Urinary bladder (tissue), 3 donors: ENCODE measurements at regions not wholly inside any gene's neighbourhood (a gene's known extent, or its start where the extent isn't known, plus 50 kb on each side); places are given as distances from the start of the nearest gene placed in this dataset.

Source experiments
- DNase-seq: peaks from one replicate; pipeline ENCODE4 v3.0.0-alpha.2; 2015; ENCODE audit errors: extremely low spot score
- H3K27ac ChIP-seq: one replicate; pipeline ENCODE4 v1.5.1; 2013; ENCODE audit warnings: low read depth, mild to moderate bottlenecking, moderate library complexity
- H3K36me3 ChIP-seq: one replicate; pipeline ENCODE4 v1.6.1; 2013; ENCODE audit warnings: mild to moderate bottlenecking, moderate library complexity; ENCODE audit not compliant: insufficient read depth
- H3K4me1 ChIP-seq: one replicate; pipeline ENCODE4 v1.6.1; 2013; ENCODE audit warnings: mild to moderate bottlenecking, moderate library complexity; ENCODE audit not compliant: insufficient read depth
- H3K4me3 ChIP-seq: one replicate; pipeline ENCODE4 v1.5.1; 2013; ENCODE audit warnings: low read depth, low read length
- WGBS: extraction: QIAGEN DNeasy Blood & Tissue Kit; methylation state at CpG from one replicate; pipeline ENCODE4 v1.1.7; 2013; 5-methylcytosine and 5-hydroxymethylcytosine counted together
- donor health status: healthy with polysubstance abuse.
- donor health status: healthy.

- WGBS = 34% methylated on average over 4 of the region's 4 CpGs
- Histone ChIP-seq H3K4me3 (no peak overlapping the region), H3K4me1 (no peaks in the 10 kb centered on the region), H3K36me3 (no peaks in the 10 kb centered on the region), H3K27ac (no peak overlapping the region)
- DNase-seq = no peak
These were observed 314.7 kb downstream of the HAPSTR1 start for GRCh38 chr16:9406038-9406712.

- Histone ChIP-seq H3K36me3 (no peaks in the 10 kb centered on the region), H3K4me3 (no peak overlapping the region), H3K4me1 (no peaks in the 10 kb centered on the region), H3K27ac (no peak overlapping the region)
- 65% methylated on average over 6 of the region's 6 CpGs for WGBS
- DNase-seq = no peak
These were observed 315.8 kb downstream of the HAPSTR1 start for GRCh38 chr16:9407206-9407758.

GRCh38 chr16:9408297-9408878 lies 316.9 kb downstream of the HAPSTR1 start:
- no peak overlapping the region for H3K27ac ChIP-seq
- WGBS = 20% methylated on average over 9 of the region's 9 CpGs
- H3K36me3 ChIP-seq = no peaks in the 10 kb centered on the region
- no peak for DNase-seq
- H3K4me1 ChIP-seq = no peaks in the 10 kb centered on the region
- H3K4me3 ChIP-seq = no peak overlapping the region

GRCh38 chr16:9409560-9410493 lies 318.4 kb downstream of the HAPSTR1 start:
- no peak for DNase-seq
- H3K4me1 ChIP-seq = no peaks in the 10 kb centered on the region
- WGBS = 41% methylated on average over 10 of the region's 10 CpGs
- no peaks in the 10 kb centered on the region for H3K36me3 ChIP-seq
- H3K4me3 ChIP-seq = no peak overlapping the region
- H3K27ac ChIP-seq = no peak overlapping the region

- 57% methylated on average over 7 of the region's 7 CpGs for WGBS
- Histone ChIP-seq H3K36me3 (no peaks in the 10 kb centered on the region), H3K4me1 (no peaks in the 10 kb centered on the region), H3K27ac (no peak overlapping the region), H3K4me3 (no peak overlapping the region)
- DNase-seq = no peak
These were observed 320.0 kb downstream of the HAPSTR1 start for GRCh38 chr16:9411426-9411825.

- Histone ChIP-seq H3K4me1 (no peaks in the 10 kb centered on the region), H3K27ac (no peak overlapping the region), H3K36me3 (no peaks in the 10 kb centered on the region), H3K4me3 (no peak overlapping the region)
- DNase-seq = no peak
- WGBS = 48% methylated on average over 9 of the region's 9 CpGs
These were observed 320.8 kb downstream of the HAPSTR1 start for GRCh38 chr16:9412031-9412914.

GRCh38 chr16:9412915-9413264 lies 321.4 kb downstream of the HAPSTR1 start:
- no peak overlapping the region for H3K27ac ChIP-seq
- no peaks in the 10 kb centered on the region for H3K36me3 ChIP-seq
- no peaks in the 10 kb centered on the region for H3K4me1 ChIP-seq
- DNase-seq = no peak
- H3K4me3 ChIP-seq = no peak overlapping the region
- 50% methylated on average over 5 of the region's 5 CpGs for WGBS

- 73% methylated on average over 4 of the region's 4 CpGs for WGBS
- no peak for DNase-seq
- no peaks in the 10 kb centered on the region for H3K4me1 ChIP-seq
- no peak overlapping the region for H3K27ac ChIP-seq
- H3K4me3 ChIP-seq = no peak overlapping the region
- no peaks in the 10 kb centered on the region for H3K36me3 ChIP-seq
These were observed 324.1 kb downstream of the HAPSTR1 start for GRCh38 chr16:9415545-9415944.

- Histone ChIP-seq H3K36me3 (no peaks in the 10 kb centered on the region), H3K4me3 (no peak overlapping the region), H3K4me1 (no peaks in the 10 kb centered on the region), H3K27ac (no peak overlapping the region)
- no peak for DNase-seq
- WGBS = 73% methylated on average over 2 of the region's 2 CpGs
These were observed 326.5 kb downstream of the HAPSTR1 start for GRCh38 chr16:9417898-9418297.

GRCh38 chr16:9419161-9419560 lies 327.7 kb downstream of the HAPSTR1 start:
- Histone ChIP-seq H3K4me3 (no peak overlapping the region), H3K4me1 (no peaks in the 10 kb centered on the region), H3K36me3 (no peaks in the 10 kb centered on the region), H3K27ac (no peak overlapping the region)
- no peak for DNase-seq
- 81% methylated on average over 3 of the region's 3 CpGs for WGBS

GRCh38 chr16:9422762-9423513 lies 331.5 kb downstream of the HAPSTR1 start:
- Histone ChIP-seq H3K4me1 (no peaks in the 10 kb centered on the region), H3K36me3 (no peaks in the 10 kb centered on the region), H3K27ac (no peak overlapping the region), H3K4me3 (no peak overlapping the region)
- WGBS = 61% methylated on average over 7 of the region's 7 CpGs
- DNase-seq = no peak

GRCh38 chr16:9425236-9425635 lies 333.8 kb downstream of the HAPSTR1 start:
- H3K27ac ChIP-seq = no peak overlapping the region
- no peaks in the 10 kb centered on the region for H3K36me3 ChIP-seq
- DNase-seq = peak; percentile 28
- WGBS = 46% methylated on average over 3 of the region's 3 CpGs
- no peak overlapping the region for H3K4me3 ChIP-seq
- no peaks in the 10 kb centered on the region for H3K4me1 ChIP-seq
